ENCODE measurements at regions not wholly inside any gene's neighbourhood (a gene's known extent, or its start where the extent isn't known, plus 50 kb on each side); places are given as distances from the start of the nearest gene placed in this dataset.

GRCh38 chr7:8325067-8325466 lies 63.1 kb upstream of the ICA1 start:
- no peak for TF ChIP-seq POLR2AphosphoS5 (IDR thresholded peaks at IDR 0.05; ENCODE audit: low read depth, low read length)
- no peak for TF ChIP-seq CTCF (IDR thresholded peaks at IDR 0.05)
- no peak for TF ChIP-seq EP300 (IDR thresholded peaks at IDR 0.05; ENCODE audit: borderline replicate concordance in 1 of 2, low read depth in 1 of 2, low read length in 1 of 2)
- TF ChIP-seq RFX5 (IDR thresholded peaks at IDR 0.05; ENCODE audit: low read length), result no peak
